MM.1S (cell line): ENCODE measurements at regions not wholly inside any gene's neighbourhood (a gene's known extent, or its start where the extent isn't known, plus 50 kb on each side); places are given as distances from the start of the nearest gene placed in this dataset.

Source experiments
- DNase-seq: peaks from one replicate; pipeline ENCODE4 v3.0.0-alpha.2; 2015
- H2AFZ ChIP-seq: fragments of 300-600 bp; sonication (generic); 2 replicates; pipeline ENCODE4 v1.6.0; 2016; ENCODE audit warnings: antibody characterized with exemption, low read length
- H3F3A ChIP-seq: fragments of 300-600 bp; sonication (generic); 2 replicates; pipeline ENCODE4 v1.6.1; 2016; ENCODE audit warnings: mild to moderate bottlenecking, antibody characterized with exemption, low read length, moderate library complexity, mixed read lengths; ENCODE audit not compliant: insufficient read depth
- H3K27ac ChIP-seq: fragments of 300-600 bp; sonication (generic); 2 replicates; pipeline ENCODE4 v1.5.1; 2016; ENCODE audit warnings: mild to moderate bottlenecking, low read length
- H3K27me3 ChIP-seq: fragments of 300-600 bp; sonication (generic); replicated peaks from 2 replicates; pipeline ENCODE4 v1.6.0; 2016; ENCODE audit warnings: low read length; ENCODE audit not compliant: insufficient read depth
- H3K36me3 ChIP-seq: fragments of 300-600 bp; sonication (generic); replicated peaks from 2 replicates; pipeline ENCODE4 v1.6.1; 2016; ENCODE audit warnings: mild to moderate bottlenecking, low read length, mixed read lengths; ENCODE audit not compliant: insufficient read depth
- H3K4me1 ChIP-seq: fragments of 300-600 bp; sonication (generic); 2 replicates; pipeline ENCODE4 v1.6.1; 2016; ENCODE audit warnings: low read length, mixed read lengths
- H3K4me2 ChIP-seq: fragments of 300-600 bp; sonication (generic); 2 replicates; pipeline ENCODE4 v1.6.0; 2016; ENCODE audit warnings: low read depth, low read length
- H3K4me3 ChIP-seq: fragments of 300-600 bp; sonication (generic); 2 replicates; pipeline ENCODE4 v1.5.1; 2016; ENCODE audit warnings: low read length, mixed read lengths
- H3K79me2 ChIP-seq: fragments of 300-600 bp; sonication (generic); 2 replicates; pipeline ENCODE4 v1.6.1; 2016; ENCODE audit warnings: mixed run types, low read length, mixed read lengths
- H3K9ac ChIP-seq: fragments of 300-600 bp; sonication (generic); 2 replicates; pipeline ENCODE4 v1.6.1; 2016; ENCODE audit warnings: low read length, mixed read lengths
- H3K9me2 ChIP-seq: fragments of 300-600 bp; sonication (generic); replicated peaks from 2 replicates; pipeline ENCODE4 v1.6.1; 2016; ENCODE audit warnings: mild to moderate bottlenecking, low read length, mixed read lengths; ENCODE audit not compliant: insufficient read depth
- H3K9me3 ChIP-seq: fragments of 300-600 bp; sonication (generic); replicated peaks from 2 replicates; pipeline ENCODE4 v1.6.1; 2016; ENCODE audit warnings: mild to moderate bottlenecking, low read length, mixed read lengths; ENCODE audit not compliant: insufficient read depth
- H4K20me1 ChIP-seq: fragments of 300-600 bp; sonication (generic); 2 replicates; pipeline ENCODE4 v1.6.1; 2016; ENCODE audit warnings: mild to moderate bottlenecking, low read length, moderate library complexity, mixed read lengths; ENCODE audit not compliant: insufficient read depth
- EZH2 ChIP-seq: fragments of 300-600 bp; sonication (generic); optimal IDR thresholded peaks from 2 replicates; pipeline ENCODE3; 2017; ENCODE audit warnings: low read depth, mild to moderate bottlenecking, antibody characterized with exemption, low read length, mixed read lengths
- EZH2phosphoT487 ChIP-seq: fragments of 300-600 bp; sonication (generic); IDR thresholded peaks from 2 replicates; pipeline ENCODE4 v1.6.1; 2018; ENCODE audit warnings: antibody characterized with exemption, low read length
- TF ChIP-seq, protein P1 (sequence below): fragments of 300-600 bp; sonication (generic); IDR thresholded peaks from 2 replicates; pipeline ENCODE4 v1.5.1; 2016; ENCODE audit warnings: antibody characterized with exemption, low read length, mixed read lengths

DNA sequence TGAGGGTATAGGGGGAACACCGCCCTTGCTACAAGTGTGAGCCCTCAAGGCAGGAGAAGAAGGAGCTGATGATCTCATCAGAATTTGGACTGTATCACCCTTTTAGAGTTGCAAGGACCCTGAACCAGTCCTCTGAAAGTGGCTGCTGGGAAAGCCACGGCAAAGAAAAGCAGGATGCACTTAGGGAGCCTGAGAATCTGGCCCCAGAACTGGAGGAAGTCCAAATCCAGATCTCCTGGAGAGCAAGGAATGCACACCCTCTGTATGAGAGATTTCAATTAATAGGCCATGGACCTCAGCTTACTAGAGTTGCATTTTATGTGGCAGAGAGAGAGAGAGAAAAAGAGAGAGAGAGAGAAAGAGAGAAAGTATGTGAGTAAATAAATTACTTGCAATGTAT lies 662.9 kb downstream of the CCSER2 start:
- no peak for DNase-seq
- TF ChIP-seq EZH2phosphoT487 (no peak), EZH2 (no peak)
- TF ChIP-seq, protein P1, sequence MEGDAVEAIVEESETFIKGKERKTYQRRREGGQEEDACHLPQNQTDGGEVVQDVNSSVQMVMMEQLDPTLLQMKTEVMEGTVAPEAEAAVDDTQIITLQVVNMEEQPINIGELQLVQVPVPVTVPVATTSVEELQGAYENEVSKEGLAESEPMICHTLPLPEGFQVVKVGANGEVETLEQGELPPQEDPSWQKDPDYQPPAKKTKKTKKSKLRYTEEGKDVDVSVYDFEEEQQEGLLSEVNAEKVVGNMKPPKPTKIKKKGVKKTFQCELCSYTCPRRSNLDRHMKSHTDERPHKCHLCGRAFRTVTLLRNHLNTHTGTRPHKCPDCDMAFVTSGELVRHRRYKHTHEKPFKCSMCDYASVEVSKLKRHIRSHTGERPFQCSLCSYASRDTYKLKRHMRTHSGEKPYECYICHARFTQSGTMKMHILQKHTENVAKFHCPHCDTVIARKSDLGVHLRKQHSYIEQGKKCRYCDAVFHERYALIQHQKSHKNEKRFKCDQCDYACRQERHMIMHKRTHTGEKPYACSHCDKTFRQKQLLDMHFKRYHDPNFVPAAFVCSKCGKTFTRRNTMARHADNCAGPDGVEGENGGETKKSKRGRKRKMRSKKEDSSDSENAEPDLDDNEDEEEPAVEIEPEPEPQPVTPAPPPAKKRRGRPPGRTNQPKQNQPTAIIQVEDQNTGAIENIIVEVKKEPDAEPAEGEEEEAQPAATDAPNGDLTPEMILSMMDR: no peak

GRCh38 chr10:84993251-84994035 lies 665.1 kb downstream of the CCSER2 start:
- TF ChIP-seq, protein P1: no peak
- TF ChIP-seq EZH2 (no peak), EZH2phosphoT487 (no peak)
- Histone ChIP-seq H3K9me2 (no peaks in the 10 kb centered on the region), H3K36me3 (no peaks in the 10 kb centered on the region), H3K9me3 (no peaks in the 10 kb centered on the region), H3F3A (no peaks in the 10 kb centered on the region), H3K27me3 (no peaks in the 10 kb centered on the region), H3K4me1 (no peaks in the 10 kb centered on the region), H3K79me2 (no peaks in the 10 kb centered on the region), H4K20me1 (no peaks in the 10 kb centered on the region), H3K4me3 (no peak overlapping the region), H3K9ac (no peak overlapping the region), H3K4me2 (no peak overlapping the region), H3K27ac (no peak overlapping the region), H2AFZ (no peak overlapping the region)
- DNase-seq: no peak

More for the DNA sequence above, 662.9 kb downstream of the CCSER2 start:
- H3K4me3 ChIP-seq: no peak overlapping the region
- no peaks in the 10 kb centered on the region for H4K20me1 ChIP-seq
- H3K27ac ChIP-seq: no peak overlapping the region
- no peaks in the 10 kb centered on the region for H3K9me3 ChIP-seq
- no peaks in the 10 kb centered on the region for H3K79me2 ChIP-seq
- no peaks in the 10 kb centered on the region for H3K4me1 ChIP-seq
- H3K4me2 ChIP-seq: no peak overlapping the region
- no peak overlapping the region for H3K9ac ChIP-seq
- H3K9me2 ChIP-seq: no peaks in the 10 kb centered on the region
- no peaks in the 10 kb centered on the region for H3K27me3 ChIP-seq
- H3F3A ChIP-seq: no peaks in the 10 kb centered on the region
- no peak overlapping the region for H2AFZ ChIP-seq
- H3K36me3 ChIP-seq: no peaks in the 10 kb centered on the region

- no peaks in the 10 kb centered on the region for H3K9me2 ChIP-seq
- H3K9me3 ChIP-seq: no peaks in the 10 kb centered on the region
- no peak overlapping the region for H3K4me3 ChIP-seq
- no peaks in the 10 kb centered on the region for H3K36me3 ChIP-seq
- no peak overlapping the region for H3K9ac ChIP-seq
- no peaks in the 10 kb centered on the region for H3K27me3 ChIP-seq
- H3K4me2 ChIP-seq: no peak overlapping the region
- H2AFZ ChIP-seq: no peak overlapping the region
- H4K20me1 ChIP-seq: no peaks in the 10 kb centered on the region
- H3K27ac ChIP-seq: no peak overlapping the region
- no peak for DNase-seq
- H3F3A ChIP-seq: no peaks in the 10 kb centered on the region
- no peaks in the 10 kb centered on the region for H3K79me2 ChIP-seq
- TF ChIP-seq EZH2phosphoT487 (no peak), EZH2 (no peak)
- TF ChIP-seq, protein P1: no peak
- no peaks in the 10 kb centered on the region for H3K4me1 ChIP-seq
These were observed 666.3 kb downstream of the CCSER2 start for GRCh38 chr10:84994722-84995121.
